Smooth muscle cell (in vitro differentiated cells): ENCODE measurements at regions not wholly inside any gene's neighbourhood (a gene's known extent, or its start where the extent isn't known, plus 50 kb on each side); places are given as distances from the start of the nearest gene placed in this dataset.

Experiments used
- DNase-seq: peaks from one replicate; lab custom pipeline; 2025; ENCODE audit not compliant: unreplicated experiment; lab: John Stamatoyannopoulos, UW
- H2AFZ ChIP-seq: fragments of 200-600 bp; sonication (generic); 2 replicates; pipeline ENCODE4 v1.6.0; 2016; ENCODE audit warnings: antibody characterized with exemption, low read depth, mild to moderate bottlenecking
- H3F3A ChIP-seq: fragments of 200-600 bp; sonication (generic); 2 replicates; pipeline ENCODE4 v1.6.0; 2017; ENCODE audit warnings: antibody characterized with exemption, low read depth
- H3K27ac ChIP-seq: fragments of 200-600 bp; sonication (generic); 2 replicates; pipeline ENCODE4 v1.5.1; 2016; ENCODE audit warnings: low read depth, mild to moderate bottlenecking
- H3K27me3 ChIP-seq: fragments of 200-600 bp; sonication (generic); 2 replicates; pipeline ENCODE4 v1.6.1; 2016; ENCODE audit warnings: low read depth, mild to moderate bottlenecking
- H3K36me3 ChIP-seq: fragments of 200-600 bp; sonication (generic); 2 replicates; pipeline ENCODE4 v1.5.1; 2016; ENCODE audit warnings: low read depth
- H3K4me1 ChIP-seq: fragments of 200-600 bp; sonication (generic); 2 replicates; pipeline ENCODE4 v1.5.1; 2016; ENCODE audit warnings: low read depth
- H3K4me2 ChIP-seq: fragments of 200-600 bp; sonication (generic); 2 replicates; pipeline ENCODE4 v1.6.0; 2016; ENCODE audit warnings: mild to moderate bottlenecking
- H3K4me3 ChIP-seq: fragments of 200-600 bp; sonication (generic); 2 replicates; pipeline ENCODE4 v1.5.1; 2016; ENCODE audit warnings: mild to moderate bottlenecking
- H3K79me2 ChIP-seq: fragments of 200-600 bp; sonication (generic); 2 replicates; pipeline ENCODE4 v1.6.0; 2016; ENCODE audit warnings: low read depth, mild to moderate bottlenecking
- H3K9ac ChIP-seq: fragments of 200-600 bp; sonication (generic); 2 replicates; pipeline ENCODE4 v1.6.0; 2016; ENCODE audit warnings: low read depth
- H3K9me3 ChIP-seq: fragments of 200-600 bp; sonication (generic); replicated peaks from 2 replicates; pipeline ENCODE4 v1.5.1; 2016; ENCODE audit warnings: low read depth
- H4K20me1 ChIP-seq: fragments of 200-600 bp; sonication (generic); 2 replicates; pipeline ENCODE4 v1.6.0; 2016; ENCODE audit warnings: low read depth
- CTCF ChIP-seq: fragments of 200-600 bp; sonication (generic); IDR thresholded peaks from 2 replicates; pipeline ENCODE4 v1.5.1; 2017; ENCODE audit warnings: borderline replicate concordance, mild to moderate bottlenecking, antibody characterized with exemption; ENCODE audit not compliant: insufficient read depth, poor library complexity, severe bottlenecking
- WGBS: methylation state at CpG from one replicate; pipeline ENCODE4 v1.1.7; 2016; ENCODE audit warnings: low lambda C conversion rate; 5-methylcytosine and 5-hydroxymethylcytosine counted together

- Histone ChIP-seq H2AFZ (no peak overlapping the region), H4K20me1 (no peaks in the 10 kb centered on the region), H3K9ac (no peak overlapping the region), H3K27me3 (no peaks in the 10 kb centered on the region), H3K27ac (no peak overlapping the region), H3K9me3 (no peaks in the 10 kb centered on the region), H3K4me3 (no peak overlapping the region), H3F3A (no peaks in the 10 kb centered on the region), H3K36me3 (no peaks in the 10 kb centered on the region), H3K4me1 (no peaks in the 10 kb centered on the region), H3K79me2 (no peaks in the 10 kb centered on the region), H3K4me2 (no peak overlapping the region)
- TF ChIP-seq CTCF = no peak
- 92% methylated on average over 9 of the region's 9 CpGs for WGBS
- DNase-seq = no peak
Measured at GRCh38 chr6:8268606-8269005, 166.3 kb upstream of the EEF1E1 start.

GRCh38 chr6:8268156-8268555 is 165.8 kb upstream of the EEF1E1 start:
- no peak for TF ChIP-seq CTCF
- Histone ChIP-seq H3K4me2 (no peak overlapping the region), H3K79me2 (no peaks in the 10 kb centered on the region), H3K9me3 (no peaks in the 10 kb centered on the region), H3K4me3 (no peak overlapping the region), H4K20me1 (no peaks in the 10 kb centered on the region), H3F3A (no peaks in the 10 kb centered on the region), H2AFZ (no peak overlapping the region), H3K36me3 (no peaks in the 10 kb centered on the region), H3K9ac (no peak overlapping the region), H3K4me1 (no peaks in the 10 kb centered on the region), H3K27me3 (no peaks in the 10 kb centered on the region), H3K27ac (no peak overlapping the region)
- no peak for DNase-seq
- WGBS = 45% methylated on average over 1 of the region's 1 CpG

- no peaks in the 10 kb centered on the region for H3K79me2 ChIP-seq
- H3K4me2 ChIP-seq = no peak overlapping the region
- H2AFZ ChIP-seq = no peak overlapping the region
- H3K9ac ChIP-seq = no peak overlapping the region
- H4K20me1 ChIP-seq = no peaks in the 10 kb centered on the region
- H3K4me1 ChIP-seq = no peaks in the 10 kb centered on the region
- no peaks in the 10 kb centered on the region for H3F3A ChIP-seq
- H3K9me3 ChIP-seq = no peaks in the 10 kb centered on the region
- DNase-seq = no peak
- no peaks in the 10 kb centered on the region for H3K36me3 ChIP-seq
- no peak overlapping the region for H3K27ac ChIP-seq
- H3K27me3 ChIP-seq = no peaks in the 10 kb centered on the region
- H3K4me3 ChIP-seq = no peak overlapping the region
- WGBS = 86% methylated on average over 3 of the region's 3 CpGs
- TF ChIP-seq CTCF = no peak
Measured at GRCh38 chr6:8260610-8261009, 158.3 kb upstream of the EEF1E1 start.

- Histone ChIP-seq H3K4me2 (no peak overlapping the region), H3K4me1 (peaks cover 12% of the 10 kb centered on the region), H3K4me3 (no peak overlapping the region), H4K20me1 (no peaks in the 10 kb centered on the region), H3K79me2 (no peaks in the 10 kb centered on the region), H2AFZ (no peak overlapping the region), H3F3A (no peaks in the 10 kb centered on the region), H3K27ac (no peak overlapping the region), H3K9me3 (no peaks in the 10 kb centered on the region), H3K9ac (no peak overlapping the region), H3K36me3 (no peaks in the 10 kb centered on the region), H3K27me3 (no peaks in the 10 kb centered on the region)
- no peak for DNase-seq
- no peak for TF ChIP-seq CTCF
- 89% methylated on average over 2 of the region's 2 CpGs for WGBS
Measured at GRCh38 chr6:8246403-8246802, 144.1 kb upstream of the EEF1E1 start.
